ENCODE measurements at regions not wholly inside any gene's neighbourhood (a gene's known extent, or its start where the extent isn't known, plus 50 kb on each side); places are given as distances from the start of the nearest gene placed in this dataset.

DNA sequence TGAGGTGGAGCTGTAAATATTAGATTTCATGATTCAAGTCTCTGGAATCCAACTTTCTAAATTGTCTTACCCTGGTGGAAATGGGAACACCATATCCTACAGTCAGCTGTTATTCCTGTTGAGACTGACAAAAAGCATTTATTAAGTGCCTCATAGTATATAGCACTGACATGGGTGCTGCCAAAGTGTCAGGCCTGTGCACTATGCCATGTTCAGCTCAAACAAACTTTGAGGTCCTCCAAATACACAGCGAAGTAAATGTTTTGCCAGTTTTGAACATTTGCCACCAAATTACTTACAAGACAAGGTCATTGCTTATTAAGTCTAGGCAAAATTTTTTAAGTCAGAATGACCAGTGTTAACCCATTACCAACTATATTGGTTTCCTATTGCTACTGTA lies 162.9 kb upstream of the SLC25A13 start:
- no peaks in the 10 kb centered on the region for H3K4me1 ChIP-seq
- ChIA-PET CTCF (no interaction called here), POLR2A (no interaction called here)
- no peak for TF ChIP-seq HDAC2 (IDR thresholded peaks at IDR 0.05)
- no peak for TF ChIP-seq CHD2 (IDR thresholded peaks at IDR 0.05; ENCODE audit: low read length, partially characterized antibody)
- no peak for TF ChIP-seq CHD4 (IDR thresholded peaks at IDR 0.05; ENCODE audit: borderline replicate concordance)
- H3K27ac ChIP-seq, result no peak overlapping the region
- no peak for DNase-seq (ENCODE audit: low read depth in 1 of 2, low spot score in 1 of 2)
- H3K9me3 ChIP-seq, result no peaks in the 10 kb centered on the region
- H3K4me2 ChIP-seq, result no peak overlapping the region
- ATAC-seq, result no peak
- no peak for FAIRE-seq
- 46% methylated on average over 1 of the region's 1 CpG for whole genome bisulfite sequencing (ENCODE audit: missing lambda C conversion rate)
- H3K4me3 ChIP-seq, result no peak overlapping the region

DNA sequence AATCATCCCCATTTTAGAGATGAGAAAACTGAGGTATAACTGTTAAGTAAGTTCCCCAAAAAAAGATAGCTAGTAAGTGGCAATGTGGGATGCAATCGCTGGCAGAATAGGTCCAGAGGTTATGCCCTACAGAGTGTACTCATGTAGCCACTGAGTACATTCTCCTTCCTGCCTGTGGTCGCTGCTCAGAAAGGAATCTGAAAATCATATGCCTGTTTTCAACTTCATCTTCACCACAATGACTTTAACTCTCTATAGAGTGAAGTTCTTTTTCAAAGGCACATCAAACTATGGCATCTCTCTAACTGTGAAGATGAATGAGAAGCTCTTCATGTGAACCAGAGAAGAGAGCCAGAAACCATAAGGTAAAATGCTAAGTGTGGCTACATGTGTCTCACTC lies 162.2 kb upstream of the SLC25A13 start:
- WGBS (ENCODE audit: missing lambda C conversion rate), result 2% methylated on average over 2 of the region's 2 CpGs
- Histone ChIP-seq H3K4me1 (no peaks in the 10 kb centered on the region), H3K27ac (no peak overlapping the region), H3K9me3 (no peaks in the 10 kb centered on the region), H3K4me3 (no peak overlapping the region), H3K4me2 (no peak overlapping the region)
- ChIA-PET POLR2A (no interaction called here), CTCF (no interaction called here)
- FAIRE-seq, result no peak
- no peak for ATAC-seq
- TF ChIP-seq BHLHE40 (IDR thresholded peaks at IDR 0.05; ENCODE audit: low read depth, low read length), result no peak
- no peak for TF ChIP-seq EHMT2 (IDR thresholded peaks at IDR 0.05; ENCODE audit: low read depth)
- TF ChIP-seq, protein P1, sequence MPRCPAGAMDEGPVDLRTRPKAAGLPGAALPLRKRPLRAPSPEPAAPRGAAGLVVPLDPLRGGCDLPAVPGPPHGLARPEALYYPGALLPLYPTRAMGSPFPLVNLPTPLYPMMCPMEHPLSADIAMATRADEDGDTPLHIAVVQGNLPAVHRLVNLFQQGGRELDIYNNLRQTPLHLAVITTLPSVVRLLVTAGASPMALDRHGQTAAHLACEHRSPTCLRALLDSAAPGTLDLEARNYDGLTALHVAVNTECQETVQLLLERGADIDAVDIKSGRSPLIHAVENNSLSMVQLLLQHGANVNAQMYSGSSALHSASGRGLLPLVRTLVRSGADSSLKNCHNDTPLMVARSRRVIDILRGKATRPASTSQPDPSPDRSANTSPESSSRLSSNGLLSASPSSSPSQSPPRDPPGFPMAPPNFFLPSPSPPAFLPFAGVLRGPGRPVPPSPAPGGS (IDR thresholded peaks at IDR 0.05), result no peak
- TF ChIP-seq RARB (CRISPR knock-in tag; IDR thresholded peaks at IDR 0.05), result no peak
- TF ChIP-seq FOSB (CRISPR knock-in tag; IDR thresholded peaks at IDR 0.05), result no peak
- TF ChIP-seq CBX8 (IDR thresholded peaks at IDR 0.05), result no peak
- TF ChIP-seq ZSCAN20 (CRISPR knock-in tag; IDR thresholded peaks at IDR 0.05), result no peak
- TF ChIP-seq HDAC2 (IDR thresholded peaks at IDR 0.05), result no peak
- TF ChIP-seq, protein P2, sequence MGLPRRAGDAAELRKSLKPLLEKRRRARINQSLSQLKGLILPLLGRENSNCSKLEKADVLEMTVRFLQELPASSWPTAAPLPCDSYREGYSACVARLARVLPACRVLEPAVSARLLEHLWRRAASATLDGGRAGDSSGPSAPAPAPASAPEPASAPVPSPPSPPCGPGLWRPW (IDR thresholded peaks at IDR 0.05), result no peak
- TF ChIP-seq SREBF2 (IDR thresholded peaks at IDR 0.05), result no peak
- no peak for TF ChIP-seq ZC3H11A (IDR thresholded peaks at IDR 0.05)
- TF ChIP-seq, protein P3, sequence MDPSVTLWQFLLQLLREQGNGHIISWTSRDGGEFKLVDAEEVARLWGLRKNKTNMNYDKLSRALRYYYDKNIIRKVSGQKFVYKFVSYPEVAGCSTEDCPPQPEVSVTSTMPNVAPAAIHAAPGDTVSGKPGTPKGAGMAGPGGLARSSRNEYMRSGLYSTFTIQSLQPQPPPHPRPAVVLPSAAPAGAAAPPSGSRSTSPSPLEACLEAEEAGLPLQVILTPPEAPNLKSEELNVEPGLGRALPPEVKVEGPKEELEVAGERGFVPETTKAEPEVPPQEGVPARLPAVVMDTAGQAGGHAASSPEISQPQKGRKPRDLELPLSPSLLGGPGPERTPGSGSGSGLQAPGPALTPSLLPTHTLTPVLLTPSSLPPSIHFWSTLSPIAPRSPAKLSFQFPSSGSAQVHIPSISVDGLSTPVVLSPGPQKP (IDR thresholded peaks at IDR 0.05; ENCODE audit: low read depth, low read length), result no peak
- TF ChIP-seq RAD21 (conservative IDR thresholded peaks at IDR 0.05 in 1 of 2, IDR thresholded peaks at IDR 0.05 in 1 of 2), result no peak
- TF ChIP-seq EP300 (IDR thresholded peaks at IDR 0.05), result no peak
- no peak for DNase-seq (ENCODE audit: low read depth in 1 of 2, low spot score in 1 of 2)

DNA sequence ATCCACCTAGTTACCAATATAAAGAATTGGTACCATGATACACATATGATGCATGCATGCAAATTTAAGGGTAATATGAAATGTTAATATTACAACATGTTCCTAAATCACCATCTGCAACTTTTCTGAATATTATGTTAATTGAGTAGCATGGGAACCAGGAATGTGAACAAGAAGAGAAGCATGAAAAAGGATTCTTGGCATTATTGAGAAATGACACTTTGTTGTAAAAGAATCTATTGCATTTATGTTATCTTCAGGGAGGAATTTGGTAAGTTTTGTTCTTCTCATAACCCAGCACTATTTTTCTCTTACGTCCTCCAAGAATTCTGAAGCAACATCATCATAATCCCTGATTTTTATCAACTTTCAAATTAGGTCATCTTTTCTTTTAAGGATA lies 159.9 kb upstream of the SLC25A13 start:
- Histone ChIP-seq H3K4me2 (no peak overlapping the region), H3K9me3 (no peaks in the 10 kb centered on the region), H3K27ac (no peak overlapping the region), H3K4me1 (no peaks in the 10 kb centered on the region), H3K4me3 (no peak overlapping the region)
- WGBS (ENCODE audit: missing lambda C conversion rate), result 5% methylated on average over 1 of the region's 1 CpG
- ChIA-PET CTCF (no interaction called here), POLR2A (no interaction called here)
- no peak for DNase-seq (ENCODE audit: low read depth in 1 of 2, low spot score in 1 of 2)
- ATAC-seq, result no peak
- FAIRE-seq, result no peak
- TF ChIP-seq TP53 (CRISPR knock-in tag; IDR thresholded peaks at IDR 0.05) (no peak), ZFP36 (IDR thresholded peaks at IDR 0.05; ENCODE audit: borderline replicate concordance, partially characterized antibody) (no peak), BHLHE40 (IDR thresholded peaks at IDR 0.05; ENCODE audit: low read depth, low read length) (no peak), PHF8 (IDR thresholded peaks at IDR 0.05; ENCODE audit: borderline replicate concordance, low read depth) (no peak), RAD21 (conservative IDR thresholded peaks at IDR 0.05 in 1 of 2, IDR thresholded peaks at IDR 0.05 in 1 of 2) (no peak), HEYL (CRISPR knock-in tag; IDR thresholded peaks at IDR 0.05) (no peak), CBX8 (IDR thresholded peaks at IDR 0.05) (no peak), RFX5 (IDR thresholded peaks at IDR 0.05) (no peak), FOXS1 (CRISPR knock-in tag; IDR thresholded peaks at IDR 0.05) (no peak)
- TF ChIP-seq, protein P4, sequence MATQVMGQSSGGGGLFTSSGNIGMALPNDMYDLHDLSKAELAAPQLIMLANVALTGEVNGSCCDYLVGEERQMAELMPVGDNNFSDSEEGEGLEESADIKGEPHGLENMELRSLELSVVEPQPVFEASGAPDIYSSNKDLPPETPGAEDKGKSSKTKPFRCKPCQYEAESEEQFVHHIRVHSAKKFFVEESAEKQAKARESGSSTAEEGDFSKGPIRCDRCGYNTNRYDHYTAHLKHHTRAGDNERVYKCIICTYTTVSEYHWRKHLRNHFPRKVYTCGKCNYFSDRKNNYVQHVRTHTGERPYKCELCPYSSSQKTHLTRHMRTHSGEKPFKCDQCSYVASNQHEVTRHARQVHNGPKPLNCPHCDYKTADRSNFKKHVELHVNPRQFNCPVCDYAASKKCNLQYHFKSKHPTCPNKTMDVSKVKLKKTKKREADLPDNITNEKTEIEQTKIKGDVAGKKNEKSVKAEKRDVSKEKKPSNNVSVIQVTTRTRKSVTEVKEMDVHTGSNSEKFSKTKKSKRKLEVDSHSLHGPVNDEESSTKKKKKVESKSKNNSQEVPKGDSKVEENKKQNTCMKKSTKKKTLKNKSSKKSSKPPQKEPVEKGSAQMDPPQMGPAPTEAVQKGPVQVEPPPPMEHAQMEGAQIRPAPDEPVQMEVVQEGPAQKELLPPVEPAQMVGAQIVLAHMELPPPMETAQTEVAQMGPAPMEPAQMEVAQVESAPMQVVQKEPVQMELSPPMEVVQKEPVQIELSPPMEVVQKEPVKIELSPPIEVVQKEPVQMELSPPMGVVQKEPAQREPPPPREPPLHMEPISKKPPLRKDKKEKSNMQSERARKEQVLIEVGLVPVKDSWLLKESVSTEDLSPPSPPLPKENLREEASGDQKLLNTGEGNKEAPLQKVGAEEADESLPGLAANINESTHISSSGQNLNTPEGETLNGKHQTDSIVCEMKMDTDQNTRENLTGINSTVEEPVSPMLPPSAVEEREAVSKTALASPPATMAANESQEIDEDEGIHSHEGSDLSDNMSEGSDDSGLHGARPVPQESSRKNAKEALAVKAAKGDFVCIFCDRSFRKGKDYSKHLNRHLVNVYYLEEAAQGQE (IDR thresholded peaks at IDR 0.05), result no peak
- TF ChIP-seq, protein P5, sequence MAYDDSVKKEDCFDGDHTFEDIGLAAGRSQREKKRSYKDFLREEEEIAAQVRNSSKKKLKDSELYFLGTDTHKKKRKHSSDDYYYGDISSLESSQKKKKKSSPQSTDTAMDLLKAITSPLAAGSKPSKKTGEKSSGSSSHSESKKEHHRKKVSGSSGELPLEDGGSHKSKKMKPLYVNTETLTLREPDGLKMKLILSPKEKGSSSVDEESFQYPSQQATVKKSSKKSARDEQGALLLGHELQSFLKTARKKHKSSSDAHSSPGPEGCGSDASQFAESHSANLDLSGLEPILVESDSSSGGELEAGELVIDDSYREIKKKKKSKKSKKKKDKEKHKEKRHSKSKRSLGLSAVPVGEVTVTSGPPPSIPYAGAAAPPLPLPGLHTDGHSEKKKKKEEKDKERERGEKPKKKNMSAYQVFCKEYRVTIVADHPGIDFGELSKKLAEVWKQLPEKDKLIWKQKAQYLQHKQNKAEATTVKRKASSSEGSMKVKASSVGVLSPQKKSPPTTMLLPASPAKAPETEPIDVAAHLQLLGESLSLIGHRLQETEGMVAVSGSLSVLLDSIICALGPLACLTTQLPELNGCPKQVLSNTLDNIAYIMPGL (CRISPR knock-in tag; IDR thresholded peaks at IDR 0.05; ENCODE audit: borderline replicate concordance), result no peak
- TF ChIP-seq, protein P6, sequence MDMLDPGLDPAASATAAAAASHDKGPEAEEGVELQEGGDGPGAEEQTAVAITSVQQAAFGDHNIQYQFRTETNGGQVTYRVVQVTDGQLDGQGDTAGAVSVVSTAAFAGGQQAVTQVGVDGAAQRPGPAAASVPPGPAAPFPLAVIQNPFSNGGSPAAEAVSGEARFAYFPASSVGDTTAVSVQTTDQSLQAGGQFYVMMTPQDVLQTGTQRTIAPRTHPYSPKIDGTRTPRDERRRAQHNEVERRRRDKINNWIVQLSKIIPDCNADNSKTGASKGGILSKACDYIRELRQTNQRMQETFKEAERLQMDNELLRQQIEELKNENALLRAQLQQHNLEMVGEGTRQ (IDR thresholded peaks at IDR 0.05), result no peak
- TF ChIP-seq, protein P7, sequence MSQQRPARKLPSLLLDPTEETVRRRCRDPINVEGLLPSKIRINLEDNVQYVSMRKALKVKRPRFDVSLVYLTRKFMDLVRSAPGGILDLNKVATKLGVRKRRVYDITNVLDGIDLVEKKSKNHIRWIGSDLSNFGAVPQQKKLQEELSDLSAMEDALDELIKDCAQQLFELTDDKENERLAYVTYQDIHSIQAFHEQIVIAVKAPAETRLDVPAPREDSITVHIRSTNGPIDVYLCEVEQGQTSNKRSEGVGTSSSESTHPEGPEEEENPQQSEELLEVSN (IDR thresholded peaks at IDR 0.05; ENCODE audit: borderline replicate concordance, low read depth), result no peak

Measured in A549 (cell line).